ENCODE measurements at regions not wholly inside any gene's neighbourhood (a gene's known extent, or its start where the extent isn't known, plus 50 kb on each side); places are given as distances from the start of the nearest gene placed in this dataset.

DNA sequence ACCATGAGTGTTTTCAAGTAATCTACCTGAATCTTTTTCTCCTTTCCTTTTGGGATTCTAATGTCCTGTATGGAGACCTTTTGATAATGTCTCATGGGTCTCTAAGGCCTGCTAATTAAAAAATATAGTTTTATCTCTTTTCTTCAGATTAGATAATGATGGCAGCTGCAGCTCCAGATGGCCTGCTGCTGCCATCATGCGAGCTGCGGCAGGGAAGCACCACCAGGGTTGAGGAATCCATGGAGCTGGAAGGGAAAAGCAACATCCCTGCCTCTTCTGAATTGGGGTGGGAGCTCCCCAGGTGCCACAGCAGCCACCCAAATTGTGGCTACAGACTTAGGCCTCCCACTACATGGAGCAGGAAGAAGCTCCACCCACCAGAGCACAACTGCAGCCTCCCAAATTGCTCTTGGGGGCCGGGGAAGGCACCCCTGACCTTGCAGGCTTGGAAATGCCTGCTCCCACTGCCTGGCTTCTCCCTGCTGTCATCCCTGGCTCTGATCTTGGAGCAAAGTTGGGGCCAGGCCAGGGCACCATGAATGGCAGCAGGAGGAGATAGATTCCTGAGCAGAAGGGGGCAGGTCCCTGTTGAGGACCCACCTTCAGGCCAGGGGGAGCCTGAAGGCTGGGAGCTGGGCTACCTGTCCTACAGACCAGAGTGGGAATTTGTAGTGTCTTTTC is 189.6 kb upstream of the MAN1A1 start:
- H3K27me3 ChIP-seq (ENCODE audit: control insufficient read depth, insufficient read depth, low read length) = no peaks in the 10 kb centered on the region
- H3K36me3 ChIP-seq (ENCODE audit: control insufficient read depth, insufficient read depth, low read length) = no peaks in the 10 kb centered on the region
- H3K27ac ChIP-seq (ENCODE audit: low read depth, low read length) = no peak overlapping the region
- H3K4me3 ChIP-seq (ENCODE audit: low read depth, low read length) = no peak overlapping the region
- no peaks in the 10 kb centered on the region for H3K4me1 ChIP-seq (ENCODE audit: control insufficient read depth, insufficient read depth, low read length)
- no peak overlapping the region for H3K9ac ChIP-seq (ENCODE audit: low read depth, low read length)
- H3K9me3 ChIP-seq (ENCODE audit: control insufficient read depth, insufficient read depth, low read length) = no peaks in the 10 kb centered on the region

DNA sequence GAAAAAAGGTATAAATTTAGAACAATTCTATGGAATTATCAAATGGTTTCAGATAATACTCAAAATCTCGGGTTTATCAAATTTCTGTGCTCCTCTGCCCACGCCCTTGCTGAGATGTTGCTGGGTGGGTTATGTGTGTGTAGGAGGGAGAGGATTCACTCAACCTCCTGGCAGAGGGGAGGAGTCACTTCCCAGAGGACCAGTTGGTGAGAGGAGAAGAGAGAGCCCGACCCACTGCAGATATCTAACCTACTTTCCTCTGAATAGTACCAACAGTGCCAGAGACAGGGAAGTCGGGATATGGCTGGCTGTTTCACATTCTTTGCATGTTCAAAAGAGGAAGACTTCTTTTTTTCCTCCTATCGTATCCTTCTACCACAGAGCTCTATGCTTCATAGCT is 187.1 kb upstream of the MAN1A1 start:
- H3K4me3 ChIP-seq (ENCODE audit: low read depth, low read length) = no peak overlapping the region
- no peak overlapping the region for H3K9ac ChIP-seq (ENCODE audit: low read depth, low read length)
- no peaks in the 10 kb centered on the region for H3K36me3 ChIP-seq (ENCODE audit: control insufficient read depth, insufficient read depth, low read length)
- H3K27ac ChIP-seq (ENCODE audit: low read depth, low read length) = no peak overlapping the region
- H3K4me1 ChIP-seq (ENCODE audit: control insufficient read depth, insufficient read depth, low read length) = no peaks in the 10 kb centered on the region
- no peaks in the 10 kb centered on the region for H3K9me3 ChIP-seq (ENCODE audit: control insufficient read depth, insufficient read depth, low read length)
- no peaks in the 10 kb centered on the region for H3K27me3 ChIP-seq (ENCODE audit: control insufficient read depth, insufficient read depth, low read length)

DNA sequence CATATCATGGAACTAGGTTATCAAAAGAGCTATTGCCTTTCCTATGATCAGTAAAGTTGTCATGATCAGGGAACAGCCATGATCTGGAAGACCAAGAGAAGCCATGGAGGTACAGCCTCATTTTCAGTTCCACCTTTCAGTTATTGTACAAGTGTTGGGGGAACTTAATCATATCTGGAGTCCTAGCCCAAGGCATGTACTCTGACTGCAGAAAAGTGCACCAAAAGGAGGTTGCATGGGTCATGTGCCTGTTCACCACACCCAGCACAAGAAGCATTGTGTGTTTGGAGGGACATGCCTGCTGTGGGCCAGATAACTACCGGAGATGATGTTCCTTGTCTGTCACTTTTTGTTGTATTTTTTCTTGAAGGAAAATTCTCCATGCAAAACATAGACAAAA is 185.8 kb upstream of the MAN1A1 start:
- H3K9me3 ChIP-seq (ENCODE audit: control insufficient read depth, insufficient read depth, low read length) = no peaks in the 10 kb centered on the region
- no peaks in the 10 kb centered on the region for H3K4me1 ChIP-seq (ENCODE audit: control insufficient read depth, insufficient read depth, low read length)
- H3K4me3 ChIP-seq (ENCODE audit: low read depth, low read length) = no peak overlapping the region
- no peaks in the 10 kb centered on the region for H3K36me3 ChIP-seq (ENCODE audit: control insufficient read depth, insufficient read depth, low read length)
- H3K9ac ChIP-seq (ENCODE audit: low read depth, low read length) = no peak overlapping the region
- no peak overlapping the region for H3K27ac ChIP-seq (ENCODE audit: low read depth, low read length)
- H3K27me3 ChIP-seq (ENCODE audit: control insufficient read depth, insufficient read depth, low read length) = no peaks in the 10 kb centered on the region

DNA sequence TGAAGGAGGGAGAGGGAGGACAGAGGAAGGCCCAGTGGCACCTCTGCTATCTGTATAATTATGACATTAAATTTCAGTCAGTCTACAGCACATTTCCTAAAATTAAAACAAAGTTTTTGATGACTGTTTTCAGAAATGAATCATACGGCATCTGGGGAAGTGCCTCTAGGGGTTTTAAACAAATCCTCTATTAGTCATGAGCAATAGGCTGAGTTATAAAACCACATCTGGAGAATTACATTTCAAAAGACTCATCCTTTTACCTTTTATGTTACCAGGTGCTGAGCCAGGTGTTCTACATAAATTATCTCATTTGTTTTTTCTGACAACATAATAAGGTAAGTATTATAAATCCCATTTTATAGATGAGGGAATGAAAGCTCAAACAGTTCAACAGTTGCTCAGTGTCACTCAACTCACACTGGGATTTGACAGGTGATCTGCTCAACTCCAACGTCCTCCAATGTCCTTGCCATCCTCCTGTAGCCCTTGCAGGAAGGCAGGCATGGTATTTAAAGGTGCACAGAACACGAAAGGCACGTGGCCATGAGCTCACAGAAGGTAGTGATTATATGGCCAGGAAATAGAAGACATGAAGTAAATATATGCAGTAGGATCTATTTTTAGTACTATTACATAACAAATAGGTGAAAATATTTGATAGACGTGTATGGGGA is 184.2 kb upstream of the MAN1A1 start:
- no peaks in the 10 kb centered on the region for H3K9me3 ChIP-seq (ENCODE audit: control insufficient read depth, insufficient read depth, low read length)
- no peaks in the 10 kb centered on the region for H3K4me1 ChIP-seq (ENCODE audit: control insufficient read depth, insufficient read depth, low read length)
- no peak overlapping the region for H3K27ac ChIP-seq (ENCODE audit: low read depth, low read length)
- H3K9ac ChIP-seq (ENCODE audit: low read depth, low read length) = no peak overlapping the region
- no peaks in the 10 kb centered on the region for H3K27me3 ChIP-seq (ENCODE audit: control insufficient read depth, insufficient read depth, low read length)
- H3K4me3 ChIP-seq (ENCODE audit: low read depth, low read length) = no peak overlapping the region
- H3K36me3 ChIP-seq (ENCODE audit: control insufficient read depth, insufficient read depth, low read length) = no peaks in the 10 kb centered on the region

DNA sequence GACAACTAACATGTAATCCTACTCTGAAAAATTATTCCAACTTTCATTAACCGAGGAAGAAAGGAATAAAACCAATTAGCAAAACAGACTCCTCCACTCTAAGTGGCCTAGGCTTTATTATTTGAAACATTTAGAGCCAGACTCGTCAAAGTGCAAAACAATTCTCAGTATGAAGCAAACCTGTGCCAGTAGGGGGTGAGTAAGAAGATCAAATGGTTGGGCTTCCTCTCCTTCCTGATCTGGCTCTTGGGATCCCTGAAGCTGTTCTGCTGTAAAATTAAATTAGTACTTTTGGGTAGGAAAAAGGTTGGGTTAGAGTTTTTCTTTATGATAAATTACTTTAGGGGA is 177.6 kb upstream of the MAN1A1 start:
- Histone ChIP-seq H3K9me3 (ENCODE audit: control insufficient read depth, insufficient read depth, low read length) (no peaks in the 10 kb centered on the region), H3K27ac (ENCODE audit: low read depth, low read length) (peak overlapping the region; percentile 34), H3K9ac (ENCODE audit: low read depth, low read length) (no peak overlapping the region), H3K4me3 (ENCODE audit: low read depth, low read length) (peak overlapping the region; percentile 31; the same call in 1 of the 2 replicates), H3K4me1 (ENCODE audit: control insufficient read depth, insufficient read depth, low read length) (peaks cover 21% of the 10 kb centered on the region), H3K36me3 (ENCODE audit: control insufficient read depth, insufficient read depth, low read length) (no peaks in the 10 kb centered on the region), H3K27me3 (ENCODE audit: control insufficient read depth, insufficient read depth, low read length) (no peaks in the 10 kb centered on the region)

DNA sequence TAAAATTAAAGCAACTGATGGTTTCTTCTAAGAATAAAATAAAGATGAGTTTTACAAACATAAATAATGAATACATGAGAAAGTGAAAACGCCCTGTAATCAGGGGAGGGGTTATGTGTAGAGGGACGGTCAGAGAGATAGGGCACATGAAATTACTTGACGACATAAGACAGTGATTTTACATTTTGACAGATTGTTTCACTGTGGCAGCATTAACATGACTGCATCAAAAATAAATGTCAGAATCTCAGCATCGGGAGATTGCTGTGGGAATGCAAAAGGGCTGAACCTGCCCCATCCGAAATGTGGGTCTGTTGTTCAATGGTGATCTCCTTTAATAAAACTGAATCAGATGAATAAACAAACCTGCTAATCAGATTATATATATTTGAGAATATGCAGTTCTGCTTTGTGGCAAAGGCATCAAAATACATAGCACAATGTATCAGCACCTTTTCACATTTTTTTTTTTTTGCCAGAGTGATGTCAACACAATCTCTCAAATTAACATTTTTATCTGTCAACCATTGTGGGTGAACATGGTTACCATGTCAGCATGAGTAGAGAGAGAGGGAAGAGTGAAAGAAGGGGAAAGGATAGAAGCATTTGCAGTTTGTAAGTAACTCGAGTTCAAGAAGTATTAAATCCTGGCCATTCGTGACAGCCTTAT is 177.1 kb upstream of the MAN1A1 start:
- peaks cover 21% of the 10 kb centered on the region for H3K4me1 ChIP-seq (ENCODE audit: control insufficient read depth, insufficient read depth, low read length)
- peak overlapping the region; percentile 34 for H3K27ac ChIP-seq (ENCODE audit: low read depth, low read length)
- no peaks in the 10 kb centered on the region for H3K36me3 ChIP-seq (ENCODE audit: control insufficient read depth, insufficient read depth, low read length)
- H3K4me3 ChIP-seq (ENCODE audit: low read depth, low read length) = peak overlapping the region; percentile 31; the same call in 1 of the 2 replicates
- H3K9me3 ChIP-seq (ENCODE audit: control insufficient read depth, insufficient read depth, low read length) = no peaks in the 10 kb centered on the region
- H3K27me3 ChIP-seq (ENCODE audit: control insufficient read depth, insufficient read depth, low read length) = no peaks in the 10 kb centered on the region
- H3K9ac ChIP-seq (ENCODE audit: low read depth, low read length) = no peak overlapping the region

DNA sequence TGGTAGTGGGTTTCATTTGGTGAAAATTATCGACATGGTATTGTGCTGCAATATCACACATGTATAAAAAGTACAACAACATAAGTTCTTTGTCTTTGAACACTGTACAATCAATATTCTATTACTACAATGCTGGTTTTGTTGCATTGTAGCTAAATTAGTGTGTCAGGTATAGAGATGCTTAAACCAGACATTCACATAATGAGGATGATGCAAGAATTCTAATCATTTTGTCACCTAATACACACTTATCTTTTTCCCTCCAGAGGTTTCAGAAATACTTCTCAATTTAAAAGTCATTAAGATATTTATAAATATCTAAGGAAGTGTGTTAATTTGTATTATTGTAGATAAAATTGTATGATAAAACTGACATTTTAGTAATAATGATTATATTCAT is 174.8 kb upstream of the MAN1A1 start:
- no peak overlapping the region for H3K27ac ChIP-seq (ENCODE audit: low read depth, low read length)
- H3K4me1 ChIP-seq (ENCODE audit: control insufficient read depth, insufficient read depth, low read length) = peaks cover 21% of the 10 kb centered on the region
- H3K9me3 ChIP-seq (ENCODE audit: control insufficient read depth, insufficient read depth, low read length) = no peaks in the 10 kb centered on the region
- no peaks in the 10 kb centered on the region for H3K36me3 ChIP-seq (ENCODE audit: control insufficient read depth, insufficient read depth, low read length)
- H3K27me3 ChIP-seq (ENCODE audit: control insufficient read depth, insufficient read depth, low read length) = no peaks in the 10 kb centered on the region
- no peak overlapping the region for H3K4me3 ChIP-seq (ENCODE audit: low read depth, low read length)
- no peak overlapping the region for H3K9ac ChIP-seq (ENCODE audit: low read depth, low read length)

DNA sequence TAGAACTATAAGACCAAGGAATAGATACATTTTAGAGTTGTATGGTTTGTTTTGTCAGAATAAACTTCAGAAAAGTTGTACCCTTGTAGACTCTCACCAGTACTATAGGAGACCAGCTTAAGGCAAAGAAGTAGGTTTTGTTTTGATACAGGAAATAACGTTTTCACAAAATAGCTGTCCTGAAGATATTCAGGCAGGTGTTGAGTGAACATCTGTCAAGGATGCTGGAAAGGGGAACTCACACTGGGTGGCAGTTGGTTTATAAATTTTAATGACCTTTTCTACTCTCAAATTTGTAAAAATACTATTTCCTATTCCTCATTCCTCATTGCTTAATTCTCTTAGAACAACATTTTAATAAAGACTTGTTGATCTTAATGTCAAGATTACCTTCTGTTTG is 174.0 kb upstream of the MAN1A1 start:
- H3K27ac ChIP-seq (ENCODE audit: low read depth, low read length) = no peak overlapping the region
- no peaks in the 10 kb centered on the region for H3K36me3 ChIP-seq (ENCODE audit: control insufficient read depth, insufficient read depth, low read length)
- H3K9me3 ChIP-seq (ENCODE audit: control insufficient read depth, insufficient read depth, low read length) = no peaks in the 10 kb centered on the region
- no peaks in the 10 kb centered on the region for H3K27me3 ChIP-seq (ENCODE audit: control insufficient read depth, insufficient read depth, low read length)
- peaks cover 21% of the 10 kb centered on the region for H3K4me1 ChIP-seq (ENCODE audit: control insufficient read depth, insufficient read depth, low read length)
- no peak overlapping the region for H3K9ac ChIP-seq (ENCODE audit: low read depth, low read length)
- H3K4me3 ChIP-seq (ENCODE audit: low read depth, low read length) = no peak overlapping the region

DNA sequence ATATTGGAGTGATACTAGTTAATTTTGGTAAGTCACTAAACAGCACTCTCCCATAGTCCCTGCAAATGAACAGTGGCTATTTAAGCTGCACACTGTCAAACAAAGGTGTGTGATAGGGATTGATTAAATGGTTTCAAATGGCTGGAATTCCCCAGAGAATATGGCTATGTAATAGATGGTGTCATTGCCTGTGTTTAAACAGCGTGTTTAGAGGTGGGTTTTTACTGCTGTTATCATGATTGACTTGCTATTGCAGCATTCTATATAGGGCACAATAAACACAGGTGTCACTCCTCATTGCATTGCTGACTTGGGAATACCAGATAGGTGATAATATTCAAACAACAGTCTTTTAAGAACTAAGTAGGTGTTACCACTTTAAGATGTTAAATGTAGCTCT is 171.7 kb upstream of the MAN1A1 start:
- Histone ChIP-seq H3K36me3 (ENCODE audit: control insufficient read depth, insufficient read depth, low read length) (no peaks in the 10 kb centered on the region), H3K9me3 (ENCODE audit: control insufficient read depth, insufficient read depth, low read length) (no peaks in the 10 kb centered on the region), H3K4me1 (ENCODE audit: control insufficient read depth, insufficient read depth, low read length) (no peaks in the 10 kb centered on the region), H3K4me3 (ENCODE audit: low read depth, low read length) (no peak overlapping the region), H3K27me3 (ENCODE audit: control insufficient read depth, insufficient read depth, low read length) (no peaks in the 10 kb centered on the region), H3K27ac (ENCODE audit: low read depth, low read length) (no peak overlapping the region), H3K9ac (ENCODE audit: low read depth, low read length) (no peak overlapping the region)

DNA sequence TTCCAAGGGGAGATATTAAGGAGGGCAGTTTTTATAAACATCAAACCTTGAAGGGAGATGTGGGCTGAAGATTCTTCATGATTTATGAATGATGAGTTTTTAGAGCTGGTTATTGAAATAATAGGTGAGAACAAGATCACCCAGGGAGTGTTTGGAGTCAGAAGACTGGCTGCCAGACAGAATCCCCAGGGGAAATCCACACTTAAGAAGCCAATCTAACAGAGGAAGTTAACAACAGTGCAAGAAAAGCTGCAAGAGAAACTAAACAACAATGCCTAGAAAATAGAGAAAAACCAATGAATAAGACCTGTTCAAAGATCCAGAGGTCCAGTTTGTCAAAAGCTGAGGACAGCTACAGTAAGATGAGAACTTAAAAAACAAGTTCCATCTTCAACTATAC is 167.9 kb upstream of the MAN1A1 start:
- H3K4me3 ChIP-seq (ENCODE audit: low read depth, low read length) = no peak overlapping the region
- no peak overlapping the region for H3K9ac ChIP-seq (ENCODE audit: low read depth, low read length)
- no peak overlapping the region for H3K27ac ChIP-seq (ENCODE audit: low read depth, low read length)
- H3K36me3 ChIP-seq (ENCODE audit: control insufficient read depth, insufficient read depth, low read length) = no peaks in the 10 kb centered on the region
- H3K27me3 ChIP-seq (ENCODE audit: control insufficient read depth, insufficient read depth, low read length) = no peaks in the 10 kb centered on the region
- no peaks in the 10 kb centered on the region for H3K9me3 ChIP-seq (ENCODE audit: control insufficient read depth, insufficient read depth, low read length)
- H3K4me1 ChIP-seq (ENCODE audit: control insufficient read depth, insufficient read depth, low read length) = 0 out of 2 replicates have a peak, but pooled peaks cover 2% of the 10 kb centered on the region

DNA sequence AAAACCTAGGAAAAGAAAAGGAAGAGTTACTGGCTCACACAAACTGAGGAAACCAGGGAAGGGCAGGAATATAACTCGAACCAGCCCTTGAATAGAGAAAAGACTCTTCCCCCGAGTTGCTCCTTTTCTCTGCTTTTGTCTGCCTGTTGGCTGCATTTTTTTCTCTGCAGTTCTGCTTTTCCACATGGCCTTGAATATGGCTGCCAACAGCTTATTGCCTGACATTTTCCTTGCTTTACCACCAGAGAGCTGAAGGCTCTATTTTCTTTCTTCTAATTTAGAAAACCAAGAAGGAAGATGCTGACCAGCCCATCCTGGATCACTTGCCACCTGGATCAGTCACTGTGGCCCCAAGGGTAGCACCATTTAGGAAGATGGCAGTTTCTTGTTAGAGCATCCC is 164.8 kb upstream of the MAN1A1 start:
- Histone ChIP-seq H3K27me3 (ENCODE audit: control insufficient read depth, insufficient read depth, low read length) (no peaks in the 10 kb centered on the region), H3K27ac (ENCODE audit: low read depth, low read length) (no peak overlapping the region), H3K4me1 (ENCODE audit: control insufficient read depth, insufficient read depth, low read length) (0 out of 2 replicates have a peak, but pooled peaks cover 2% of the 10 kb centered on the region), H3K9me3 (ENCODE audit: control insufficient read depth, insufficient read depth, low read length) (no peaks in the 10 kb centered on the region), H3K4me3 (ENCODE audit: low read depth, low read length) (no peak overlapping the region), H3K36me3 (ENCODE audit: control insufficient read depth, insufficient read depth, low read length) (no peaks in the 10 kb centered on the region), H3K9ac (ENCODE audit: low read depth, low read length) (no peak overlapping the region)

Data from HUES48 (cell line).